AML-193 (cell line): ENCODE measurements at regions not wholly inside any gene's neighbourhood (a gene's known extent, or its start where the extent isn't known, plus 50 kb on each side); places are given as distances from the start of the nearest gene placed in this dataset.

ENCODE experiments used
- DNase-seq, 2 experiments: peaks; one replicate each; lab custom pipeline; 2025; lab: John Stamatoyannopoulos, UW

GRCh38 chr13:109883181-109884180 lies 97.1 kb upstream of the IRS2 start:
- no peak for DNase-seq

- no peak for DNase-seq
Measured at GRCh38 chr13:109881961-109882558, 95.7 kb upstream of the IRS2 start.

DNA sequence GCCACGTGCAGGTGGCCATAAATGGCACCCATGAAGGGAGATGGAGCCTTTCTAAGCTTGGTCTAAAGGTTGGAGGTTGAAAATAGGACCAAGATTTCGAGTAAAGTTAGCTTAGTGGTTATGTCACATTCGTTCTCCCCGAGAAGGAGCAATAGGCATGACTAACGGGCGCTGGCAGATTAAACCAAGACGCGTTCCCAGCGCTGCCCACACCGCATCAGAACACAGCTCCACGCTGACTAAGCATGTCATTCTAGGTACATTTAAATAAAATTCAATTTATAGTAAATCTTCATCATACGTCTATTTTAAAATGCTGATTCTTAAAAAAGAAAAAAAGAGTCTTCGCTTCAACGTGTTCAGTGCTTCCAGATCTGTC lies 95.0 kb upstream of the IRS2 start:
- no peak for DNase-seq

- no peak for DNase-seq
Measured at GRCh38 chr13:109880371-109881346, 94.3 kb upstream of the IRS2 start.

- no peak for DNase-seq
Measured at GRCh38 chr13:109879338-109879737, 93.0 kb upstream of the IRS2 start.

DNA sequence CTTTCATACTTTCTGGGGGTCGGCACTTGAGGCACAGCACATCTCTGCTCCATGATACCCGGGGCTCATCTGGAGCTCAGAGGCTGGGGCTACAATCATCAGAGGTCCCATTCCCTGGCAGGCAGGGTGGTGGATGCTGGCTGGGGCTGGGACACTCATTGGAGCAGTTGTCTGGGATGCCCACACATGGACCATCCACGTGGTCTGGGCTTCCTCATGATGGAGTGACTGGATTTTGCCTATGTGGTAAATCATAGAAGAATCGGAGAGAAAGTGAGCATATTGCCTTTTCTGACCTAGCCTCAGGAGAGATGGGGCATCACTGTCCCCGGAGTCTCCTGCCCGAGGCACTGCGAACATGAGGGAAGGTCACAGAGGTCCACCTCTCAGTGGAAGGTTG lies 91.4 kb upstream of the IRS2 start:
- no peak for DNase-seq

DNA sequence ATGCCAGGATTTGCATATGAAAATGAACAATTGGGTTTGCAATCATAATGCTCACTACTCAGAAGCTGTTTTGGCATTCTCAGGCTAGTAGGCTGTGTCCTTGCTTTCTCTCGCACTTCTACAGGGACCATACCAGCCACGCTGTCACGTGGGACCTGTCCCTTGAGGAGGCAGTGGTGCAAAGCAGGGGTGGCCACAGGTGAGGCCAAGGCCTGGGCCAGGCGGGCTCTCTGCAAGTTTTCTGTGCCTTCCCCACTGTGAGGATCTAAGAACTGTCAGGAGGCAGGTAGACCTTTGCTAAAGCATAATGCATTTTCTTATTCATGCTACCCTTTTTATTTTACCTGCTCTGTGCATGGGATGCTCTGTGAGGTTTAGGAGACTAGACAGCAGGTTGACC lies 89.4 kb upstream of the IRS2 start:
- DNase-seq = no peak

GRCh38 chr13:109874484-109875454 lies 88.4 kb upstream of the IRS2 start:
- no peak for DNase-seq

- no peak for DNase-seq
Measured at GRCh38 chr13:109873351-109874123, 87.2 kb upstream of the IRS2 start.

- DNase-seq = no peak
Measured at GRCh38 chr13:109872864-109873263, 86.5 kb upstream of the IRS2 start.

- no peak for DNase-seq
Measured at GRCh38 chr13:109870696-109871370, 84.5 kb upstream of the IRS2 start.

GRCh38 chr13:109870274-109870673 lies 83.9 kb upstream of the IRS2 start:
- no peak for DNase-seq

- DNase-seq = no peak
Measured at GRCh38 chr13:109869312-109870237, 83.2 kb upstream of the IRS2 start.

DNA sequence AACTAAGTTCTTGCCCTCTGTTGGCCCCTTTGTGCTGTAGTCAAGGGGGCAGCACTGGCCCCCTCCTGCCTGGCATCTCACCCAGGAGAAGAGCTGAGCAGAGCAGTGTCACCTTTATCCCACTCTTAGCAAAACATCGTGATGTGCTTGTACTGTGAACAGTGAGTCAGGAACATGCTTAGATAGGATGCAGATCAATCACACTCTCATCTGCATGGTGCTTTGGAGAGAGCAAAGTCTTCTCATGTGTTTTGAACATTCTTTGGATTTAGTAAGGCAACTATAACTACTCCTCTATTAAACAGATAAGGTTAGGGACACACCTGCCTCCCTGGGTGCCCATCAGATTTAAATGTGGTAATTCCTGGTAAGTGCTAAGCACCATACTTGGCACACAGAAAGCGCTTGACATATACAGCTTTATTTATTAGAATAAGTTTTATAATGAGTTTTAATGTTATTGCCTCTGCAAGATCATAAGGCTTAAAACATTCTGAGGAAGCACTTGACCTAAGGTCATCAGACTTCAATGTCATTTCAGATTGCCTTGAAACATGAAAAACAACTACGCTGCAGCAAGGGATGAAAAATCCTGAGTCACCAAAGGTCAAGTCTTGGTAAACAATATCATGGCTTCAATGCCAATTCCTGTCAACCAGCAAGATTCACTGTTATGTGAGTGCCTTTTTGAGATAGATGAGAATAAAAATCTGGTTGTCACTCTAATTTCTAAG lies 82.4 kb upstream of the IRS2 start:
- no peak for DNase-seq

DNA sequence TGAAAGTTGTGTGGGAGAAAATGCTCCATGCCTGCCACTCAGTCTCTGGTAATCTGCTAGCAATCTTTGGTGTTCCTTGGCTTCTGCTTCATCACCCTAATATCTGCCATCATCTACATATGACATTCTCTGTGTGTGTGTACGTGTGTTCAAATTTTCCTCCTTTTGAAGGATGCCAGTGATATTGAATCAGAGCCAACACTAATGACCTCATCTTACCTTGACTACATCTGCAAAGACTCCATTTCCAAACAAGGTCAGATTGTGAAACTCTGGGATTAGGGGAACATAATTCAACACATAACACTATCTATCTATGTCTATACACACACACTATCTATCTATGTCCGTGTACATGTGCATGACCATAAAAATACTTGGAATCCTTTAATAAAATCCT lies 81.4 kb upstream of the IRS2 start:
- DNase-seq = no peak

DNA sequence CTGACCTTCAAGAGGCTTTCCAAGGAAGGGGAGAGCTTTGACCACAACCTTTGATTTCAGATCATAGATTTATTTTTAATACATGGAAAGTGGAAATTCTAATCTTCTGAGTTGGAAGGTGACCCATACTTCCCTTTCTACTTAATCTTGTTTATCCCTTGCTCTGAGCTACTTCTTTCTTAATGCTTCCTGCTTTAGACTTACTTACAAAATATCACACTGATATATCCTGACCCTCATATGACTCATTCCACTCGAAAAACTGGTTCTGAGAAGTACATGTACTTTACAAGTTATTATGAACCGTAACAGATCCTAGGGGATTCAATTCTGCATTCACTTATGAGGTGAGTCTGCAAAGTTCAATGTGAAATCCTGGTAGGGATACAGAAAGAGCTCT lies 76.2 kb upstream of the IRS2 start:
- DNase-seq = no peak

DNA sequence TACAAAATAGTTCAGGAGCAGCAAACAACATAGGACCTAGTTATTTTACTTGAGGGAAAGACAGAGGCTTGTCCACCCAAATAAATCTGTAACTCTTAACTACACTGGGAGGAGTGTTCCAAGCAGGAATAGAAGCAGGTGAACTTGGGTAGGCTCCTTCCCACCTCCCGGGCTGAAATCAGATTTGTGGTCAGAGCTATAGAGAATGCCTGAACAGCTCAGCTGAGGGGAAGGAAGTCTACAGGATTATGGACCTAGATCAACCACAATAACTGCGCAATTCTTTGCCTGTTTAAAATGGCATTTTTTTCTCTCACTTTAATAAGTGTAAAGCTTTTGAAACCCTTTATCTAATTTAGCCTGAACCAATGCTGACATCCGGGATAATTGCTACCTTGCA lies 73.5 kb upstream of the IRS2 start:
- no peak for DNase-seq
